GM23248 (cell line): ENCODE measurements at regions not wholly inside any gene's neighbourhood (a gene's known extent, or its start where the extent isn't known, plus 50 kb on each side); places are given as distances from the start of the nearest gene placed in this dataset.
A peak's percentile ranks its signal among the peaks of the same experiment; 100 is the strongest.

ENCODE experiments used
- DNase-seq: peaks from one replicate; pipeline ENCODE4 v3.0.0-alpha.2; 2015
- H2AFZ ChIP-seq: fragments of 200-600 bp; sonication (generic); 2 replicates; pipeline ENCODE4 v1.6.1; 2016; ENCODE audit warnings: antibody characterized with exemption
- H3F3A ChIP-seq: fragments of 200-600 bp; sonication (generic); 2 replicates; pipeline ENCODE4 v1.6.1; 2016; ENCODE audit warnings: mild to moderate bottlenecking, antibody characterized with exemption, mixed run types; ENCODE audit not compliant: insufficient read depth
- H3K27ac ChIP-seq: fragments of 200-600 bp; sonication (generic); 2 replicates; pipeline ENCODE4 v1.5.1; 2016; ENCODE audit warnings: mild to moderate bottlenecking
- H3K27me3 ChIP-seq: fragments of 200-600 bp; sonication (generic); replicated peaks from 2 replicates; pipeline ENCODE4 v1.6.1; 2016; ENCODE audit warnings: mild to moderate bottlenecking; ENCODE audit not compliant: insufficient read depth
- H3K36me3 ChIP-seq: fragments of 200-600 bp; sonication (generic); 2 replicates; pipeline ENCODE4 v1.6.1; 2016; ENCODE audit warnings: low read depth, mild to moderate bottlenecking
- H3K4me1 ChIP-seq: fragments of 200-600 bp; sonication (generic); 2 replicates; pipeline ENCODE4 v1.6.1; 2016; ENCODE audit warnings: mild to moderate bottlenecking; ENCODE audit not compliant: insufficient read depth
- H3K4me2 ChIP-seq: fragments of 200-600 bp; sonication (generic); one replicate; pipeline ENCODE4 v1.6.1; 2016; ENCODE audit warnings: mild to moderate bottlenecking; ENCODE audit not compliant: unreplicated experiment
- H3K4me3 ChIP-seq: fragments of 200-600 bp; sonication (generic); 2 replicates; pipeline ENCODE4 v1.5.1; 2016; ENCODE audit warnings: mild to moderate bottlenecking
- H3K79me2 ChIP-seq: fragments of 200-600 bp; sonication (generic); 2 replicates; pipeline ENCODE4 v1.6.1; 2016; ENCODE audit warnings: mild to moderate bottlenecking; ENCODE audit not compliant: insufficient read depth
- H3K9ac ChIP-seq: fragments of 200-600 bp; sonication (generic); 2 replicates; pipeline ENCODE4 v1.6.1; 2016; ENCODE audit warnings: mild to moderate bottlenecking
- H3K9me2 ChIP-seq: fragments of 200-600 bp; sonication (generic); 2 replicates; pipeline ENCODE4 v1.6.1; 2016; ENCODE audit warnings: mixed run types, mild to moderate bottlenecking, moderate library complexity; ENCODE audit not compliant: insufficient read depth
- H3K9me3 ChIP-seq: fragments of 200-600 bp; sonication (generic); one replicate; pipeline ENCODE4 v1.6.1; 2017; ENCODE audit warnings: low read depth
- H4K20me1 ChIP-seq: fragments of 200-600 bp; sonication (generic); 2 replicates; pipeline ENCODE4 v1.6.0; 2016; ENCODE audit not compliant: insufficient read depth
- EZH2 ChIP-seq: fragments of 200-600 bp; sonication (generic); IDR thresholded peaks from 2 replicates; pipeline ENCODE4 v1.6.1; 2018; ENCODE audit warnings: antibody characterized with exemption, mild to moderate bottlenecking; ENCODE audit not compliant: insufficient read depth, poor library complexity, severe bottlenecking
- EZH2phosphoT487 ChIP-seq: fragments of 200-600 bp; sonication (generic); IDR thresholded peaks from 2 replicates; pipeline ENCODE4 v1.6.1; 2018; ENCODE audit warnings: antibody characterized with exemption, moderate library complexity, mild to moderate bottlenecking, low read depth; ENCODE audit not compliant: insufficient read depth
- whole genome bisulfite sequencing, 2 experiments: methylation state at CpG; one replicate each; pipeline ENCODE4 v1.1.6; 2015 to 2017; ENCODE audit warnings: low lambda C conversion rate in 2 of 2, low coverage in 1 of 2; ENCODE audit errors: missing lambda C conversion rate in 2 of 2; 5-methylcytosine and 5-hydroxymethylcytosine counted together
- in situ Hi-C: fragments of 300-500 bp; cut with MboI; formaldehyde crosslinking; loops from 2 replicates; pipeline ENCODE4 v1.15.0; 2020

DNA sequence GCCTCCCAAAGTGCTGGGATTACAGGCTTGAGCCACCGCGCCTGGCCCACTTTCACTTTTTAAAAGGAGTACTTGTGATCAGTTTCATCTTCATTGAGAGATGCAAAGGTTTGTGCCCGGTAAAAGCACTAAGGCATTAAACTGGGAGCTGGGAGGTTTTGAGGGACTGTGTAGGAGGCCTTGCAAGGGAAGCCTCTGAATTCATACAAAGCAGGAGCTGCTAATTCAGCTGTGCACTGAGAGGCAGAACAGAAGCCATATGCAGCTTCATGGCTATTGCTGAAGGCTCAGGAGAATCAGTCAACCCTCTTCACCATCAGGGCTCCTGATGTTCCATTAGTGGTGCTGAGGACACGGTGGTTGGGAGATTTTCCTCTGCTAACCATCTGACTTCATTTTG lies 77.7 kb downstream of the GPR88 start:
- H3K9me2 ChIP-seq = no peaks in the 10 kb centered on the region
- no peaks in the 10 kb centered on the region for H3K4me1 ChIP-seq
- no peaks in the 10 kb centered on the region for H3F3A ChIP-seq
- no peaks in the 10 kb centered on the region for H3K27me3 ChIP-seq
- no peak overlapping the region for H2AFZ ChIP-seq
- no peaks in the 10 kb centered on the region for H4K20me1 ChIP-seq
- H3K9ac ChIP-seq = no peak overlapping the region
- H3K4me2 ChIP-seq = no peak overlapping the region
- in situ Hi-C loops = no loop called here
- TF ChIP-seq EZH2 (no peak), EZH2phosphoT487 (no peak)
- no peak overlapping the region for H3K27ac ChIP-seq
- DNase-seq = no peak
- WGBS, 2 experiments = 81 to 87% methylated on average over 4 of the region's 4 CpGs
- no peaks in the 10 kb centered on the region for H3K9me3 ChIP-seq
- no peak overlapping the region for H3K4me3 ChIP-seq
- no peaks in the 10 kb centered on the region for H3K36me3 ChIP-seq
- no peaks in the 10 kb centered on the region for H3K79me2 ChIP-seq

DNA sequence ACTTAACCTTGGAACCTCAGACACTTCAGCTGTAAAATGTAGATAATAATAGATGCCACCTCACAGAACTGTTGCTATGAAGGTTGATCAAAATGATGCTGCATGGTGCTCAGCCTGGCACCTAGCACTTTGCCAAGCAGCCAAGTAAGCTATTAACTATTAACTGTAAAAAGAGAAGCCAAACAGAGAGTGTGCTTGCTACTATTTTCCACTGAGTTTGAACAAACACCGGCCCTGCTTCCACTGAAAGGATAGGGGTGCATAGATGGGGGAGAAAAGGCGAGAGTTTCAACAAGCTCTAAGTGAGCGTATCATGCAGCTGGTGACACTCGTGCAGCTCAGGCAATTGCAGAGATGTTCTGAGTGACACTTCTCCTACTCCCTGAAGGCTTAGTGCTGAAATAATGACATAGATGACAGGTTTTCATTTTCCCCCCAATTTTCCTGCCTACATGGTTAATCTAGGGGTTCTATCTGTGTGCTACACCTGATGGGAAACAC lies 78.2 kb downstream of the GPR88 start:
- no peaks in the 10 kb centered on the region for H4K20me1 ChIP-seq
- no peak overlapping the region for H2AFZ ChIP-seq
- no peak overlapping the region for H3K4me2 ChIP-seq
- H3K27ac ChIP-seq = no peak overlapping the region
- no peak overlapping the region for H3K9ac ChIP-seq
- H3K4me1 ChIP-seq = peaks cover under 1% of the 10 kb centered on the region; the same call in 1 of the 2 replicates
- DNase-seq = no peak
- 84 to 91% methylated on average over 4 of the region's 4 CpGs for WGBS, 2 experiments
- no peaks in the 10 kb centered on the region for H3K36me3 ChIP-seq
- H3K79me2 ChIP-seq = no peaks in the 10 kb centered on the region
- H3K27me3 ChIP-seq = no peaks in the 10 kb centered on the region
- no peaks in the 10 kb centered on the region for H3K9me3 ChIP-seq
- in situ Hi-C loops = no loop called here
- no peaks in the 10 kb centered on the region for H3K9me2 ChIP-seq
- no peak overlapping the region for H3K4me3 ChIP-seq
- no peak for TF ChIP-seq EZH2
- TF ChIP-seq EZH2phosphoT487 = no peak
- peaks cover 2% of the 10 kb centered on the region; the same call in 1 of the 2 replicates for H3F3A ChIP-seq

DNA sequence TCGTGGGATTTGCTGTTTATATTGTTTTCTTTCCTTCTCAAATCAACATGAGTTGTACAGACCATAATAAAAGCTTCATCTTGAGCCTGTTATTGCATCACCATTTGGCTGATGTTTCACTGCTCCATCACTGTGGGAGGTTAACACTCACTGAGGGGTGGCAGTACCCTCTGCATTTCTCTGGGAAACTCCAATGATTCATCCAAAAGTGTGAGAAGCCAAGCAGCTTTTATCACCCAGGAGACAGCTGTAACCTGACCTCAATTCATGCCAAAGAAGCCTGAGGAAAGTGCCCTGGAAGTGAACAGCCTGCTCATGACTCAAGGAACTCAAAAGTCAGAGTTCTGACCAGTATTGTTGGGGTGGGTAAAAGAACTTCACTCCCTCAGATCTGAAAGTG lies 84.1 kb downstream of the GPR88 start:
- Histone ChIP-seq H2AFZ (peak overlapping the region; percentile 22; the same call in 1 of the 2 replicates), H3K36me3 (no peaks in the 10 kb centered on the region), H3K27me3 (no peaks in the 10 kb centered on the region), H3K9ac (peak overlapping the region; percentile 63), H3K27ac (peak overlapping the region; percentile 91), H3K79me2 (no peaks in the 10 kb centered on the region), H3F3A (peaks cover 43% of the 10 kb centered on the region), H3K9me2 (no peaks in the 10 kb centered on the region), H4K20me1 (no peaks in the 10 kb centered on the region), H3K4me2 (peak overlapping the region; percentile 72), H3K9me3 (no peaks in the 10 kb centered on the region), H3K4me1 (peaks cover 55% of the 10 kb centered on the region), H3K4me3 (0 out of 2 replicates have a peak overlapping the region, but pooled peaks have one; percentile 7)
- peak; percentile 96 for DNase-seq
- no peak for TF ChIP-seq EZH2
- TF ChIP-seq EZH2phosphoT487 = 0 out of 2 replicates have a peak, but pooled peaks have one; percentile 36
- in situ Hi-C loops = no loop called here
- 0% methylated on average over 1 of the region's 1 CpG for WGBS, 2 experiments

DNA sequence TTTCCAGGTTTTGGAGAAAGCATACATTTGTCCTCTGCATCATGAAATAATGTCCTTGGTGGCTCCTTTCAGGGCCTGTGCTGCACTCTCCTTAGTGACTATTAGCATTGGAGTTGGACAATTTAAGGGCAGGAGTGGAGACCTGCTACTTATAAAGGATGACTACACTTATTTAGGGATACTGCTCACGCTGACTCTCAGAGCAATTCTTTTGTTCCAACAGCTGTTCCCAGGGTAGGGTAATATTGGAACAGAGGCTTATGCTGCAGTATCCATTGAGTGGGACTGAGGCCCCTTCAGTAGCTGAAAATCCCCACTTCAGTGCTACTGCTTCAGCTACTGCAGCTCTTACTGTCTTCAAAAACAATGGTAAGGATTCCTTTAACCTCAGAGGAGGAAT lies 84.6 kb downstream of the GPR88 start:
- peaks cover 45% of the 10 kb centered on the region for H3F3A ChIP-seq
- H3K9me2 ChIP-seq = no peaks in the 10 kb centered on the region
- peak overlapping the region; percentile 63 for H3K9ac ChIP-seq
- H3K27ac ChIP-seq = peak overlapping the region; percentile 91
- no peak for TF ChIP-seq EZH2phosphoT487
- H3K27me3 ChIP-seq = no peaks in the 10 kb centered on the region
- peak; percentile 43 for DNase-seq
- peaks cover 58% of the 10 kb centered on the region for H3K4me1 ChIP-seq
- H2AFZ ChIP-seq = no peak overlapping the region
- H3K9me3 ChIP-seq = no peaks in the 10 kb centered on the region
- in situ Hi-C loops = no loop called here
- peak overlapping the region; percentile 72 for H3K4me2 ChIP-seq
- H3K4me3 ChIP-seq = no peak overlapping the region
- no peaks in the 10 kb centered on the region for H4K20me1 ChIP-seq
- H3K36me3 ChIP-seq = no peaks in the 10 kb centered on the region
- no peaks in the 10 kb centered on the region for H3K79me2 ChIP-seq
- WGBS, 2 experiments = 87 to 92% methylated on average over 1 of the region's 1 CpG
